Right cardiac atrium (tissue), 5 donors: ENCODE measurements at regions not wholly inside any gene's neighbourhood (a gene's known extent, or its start where the extent isn't known, plus 50 kb on each side); places are given as distances from the start of the nearest gene placed in this dataset.

Experiments used
- ATAC-seq, 2 donors: fragments of 200-7000 bp; cut with Tn5 transposase; one replicate each; pipeline versions ENCODE4 v1.8.0 to v1.9.1; 2020; ENCODE audit warnings: moderate library complexity in 2 of 2, mild to moderate bottlenecking in 1 of 2
- DNase-seq, 3 donors: peaks; one replicate each; pipeline ENCODE4 v3.0.0-alpha.2; 2020
- H3K27ac ChIP-seq: one replicate; pipeline ENCODE4 v1.5.1; 2013; ENCODE audit warnings: mild to moderate bottlenecking, low read length, control low read depth, moderate library complexity
- H3K27me3 ChIP-seq: one replicate; pipeline ENCODE4 v1.6.1; 2013; ENCODE audit not compliant: control insufficient read depth, insufficient read depth
- H3K4me1 ChIP-seq: one replicate; pipeline ENCODE4 v1.6.1; 2013; ENCODE audit warnings: low read length; ENCODE audit not compliant: control insufficient read depth, insufficient read depth
- H3K4me3 ChIP-seq: one replicate; pipeline ENCODE4 v1.5.1; 2013; ENCODE audit warnings: low read length, control low read depth
- H3K9me3 ChIP-seq: one replicate; pipeline ENCODE4 v1.6.1; 2013; ENCODE audit warnings: low read length; ENCODE audit not compliant: control insufficient read depth
- WGBS: extraction: QIAGEN DNeasy Blood & Tissue Kit; methylation state at CpG from one replicate; pipeline ENCODE4 v1.1.7; 2013; 5-methylcytosine and 5-hydroxymethylcytosine counted together
- intact Hi-C, 4 donors: fragments of 100-400 bp; cut with DNase I; formaldehyde crosslinking; loops; one replicate each; pipeline versions ENCODE4 v1.11.0 to v1.14.0; 2022 to 2023
- microRNA-seq, 2 donors: library from miRNA; unstranded; fragments of <30 nt; microRNA quantifications; one replicate each; pipeline ENCODE4 v1.2.0, GENCODE V29; 2020 to 2021
- donor health status: healthy with polysubstance abuse.
- donor health status: DM: no; HTN: yes; CAD: no.
- donor health status: DM: no; HTN: no; CAD: no.
- donor health status: DM: no; HTN: yes; CAD: no; lungs with severe emphysema.
- donor health status: DM: yes; HTN: yes; CAD: no.

GRCh38 chr5:96024683-96025475 lies 63.2 kb upstream of the ELL2 start:
- Histone ChIP-seq H3K27me3 (no peaks in the 10 kb centered on the region), H3K9me3 (no peaks in the 10 kb centered on the region), H3K4me3 (no peak overlapping the region), H3K4me1 (no peaks in the 10 kb centered on the region), H3K27ac (no peak overlapping the region)
- ATAC-seq (no peak), DNase-seq (no peak)
- WGBS, result 81% methylated on average over 6 of the region's 6 CpGs
- intact Hi-C loops, result no loop called here

- Histone ChIP-seq H3K4me1 (no peaks in the 10 kb centered on the region), H3K4me3 (no peak overlapping the region), H3K27me3 (no peaks in the 10 kb centered on the region), H3K27ac (no peak overlapping the region), H3K9me3 (no peaks in the 10 kb centered on the region)
- DNase-seq, result no peak
- peak; percentile 48 to 54 for ATAC-seq
- 65% methylated on average over 2 of the region's 2 CpGs for WGBS
- intact Hi-C loops, result no loop called here
Measured at GRCh38 chr5:96023518-96023917, 61.9 kb upstream of the ELL2 start.

- intact Hi-C loops, result no loop called here
- ATAC-seq (no peak), DNase-seq (no peak)
- no peaks in the 10 kb centered on the region for H3K9me3 ChIP-seq
- no peak overlapping the region for H3K4me3 ChIP-seq
- WGBS, result 96% methylated on average over 1 of the region's 1 CpG
- no peaks in the 10 kb centered on the region for H3K4me1 ChIP-seq
- no peak overlapping the region for H3K27ac ChIP-seq
- H3K27me3 ChIP-seq, result no peaks in the 10 kb centered on the region
Measured at GRCh38 chr5:96022971-96023370, 61.3 kb upstream of the ELL2 start.

- no peak for DNase-seq
- WGBS, result 64% methylated on average over 1 of the region's 1 CpG
Measured at GRCh38 chr5:96017951-96018350, 56.3 kb upstream of the ELL2 start.

GRCh38 chr5:96016216-96016615 lies 54.6 kb upstream of the ELL2 start:
- no peaks in the 10 kb centered on the region for H3K4me1 ChIP-seq
- H3K4me3 ChIP-seq, result no peak overlapping the region
- DNase-seq (no peak), ATAC-seq (no peak)
- intact Hi-C loops, result no loop called here
- no peak overlapping the region for H3K27ac ChIP-seq
- 86% methylated on average over 2 of the region's 2 CpGs for WGBS
- no peaks in the 10 kb centered on the region for H3K27me3 ChIP-seq
- no peaks in the 10 kb centered on the region for H3K9me3 ChIP-seq

More at GRCh38 chr5:96017951-96018350, 56.3 kb upstream of the ELL2 start:
- no peaks in the 10 kb centered on the region for H3K27me3 ChIP-seq
- H3K4me3 ChIP-seq, result no peak overlapping the region
- ATAC-seq, result no peak
- H3K4me1 ChIP-seq, result no peaks in the 10 kb centered on the region
- no peak overlapping the region for H3K27ac ChIP-seq
- intact Hi-C loops, result no loop called here
- H3K9me3 ChIP-seq, result no peaks in the 10 kb centered on the region

- DNase-seq (no peak), ATAC-seq (no peak)
- Histone ChIP-seq H3K27me3 (no peaks in the 10 kb centered on the region), H3K27ac (no peak overlapping the region), H3K9me3 (no peaks in the 10 kb centered on the region), H3K4me3 (no peak overlapping the region), H3K4me1 (no peaks in the 10 kb centered on the region)
- intact Hi-C loops, result no loop called here
- WGBS, result 97% methylated on average over 1 of the region's 1 CpG
Measured at GRCh38 chr5:96015709-96016108, 54.1 kb upstream of the ELL2 start.

- intact Hi-C loops, result no loop called here
- Histone ChIP-seq H3K4me1 (no peaks in the 10 kb centered on the region), H3K4me3 (no peak overlapping the region), H3K9me3 (no peaks in the 10 kb centered on the region), H3K27ac (no peak overlapping the region), H3K27me3 (no peaks in the 10 kb centered on the region)
- no peak for DNase-seq
- WGBS, result 96% methylated on average over 1 of the region's 1 CpG
- no peak for ATAC-seq
Measured at GRCh38 chr5:96014395-96014794, 52.7 kb upstream of the ELL2 start.

- no peaks in the 10 kb centered on the region for H3K4me1 ChIP-seq
- intact Hi-C loops, result no loop called here
- H3K4me3 ChIP-seq, result no peak overlapping the region
- H3K27ac ChIP-seq, result no peak overlapping the region
- 97% methylated on average over 1 of the region's 1 CpG for whole genome bisulfite sequencing
- DNase-seq (no peak), ATAC-seq (no peak)
- H3K9me3 ChIP-seq, result no peaks in the 10 kb centered on the region
- H3K27me3 ChIP-seq, result no peaks in the 10 kb centered on the region
Measured at GRCh38 chr5:96013254-96013653, 51.6 kb upstream of the ELL2 start.

GRCh38 chr5:96012399-96012798 lies 50.7 kb upstream of the ELL2 start:
- ATAC-seq, result no peak
- Histone ChIP-seq H3K4me1 (no peaks in the 10 kb centered on the region), H3K27ac (no peak overlapping the region), H3K4me3 (no peak overlapping the region), H3K9me3 (no peaks in the 10 kb centered on the region), H3K27me3 (no peaks in the 10 kb centered on the region)
- intact Hi-C loops, result no loop called here
- DNase-seq, result no peak

Small RNA genes lying in the stretch of these regions (microRNA-seq; reads per million reads assigned to microRNA genes)
- gene MIR583, result 0 to 0.42 reads per million in 2 donors
